Sigmoid colon (tissue), 4 donors: ENCODE measurements at regions not wholly inside any gene's neighbourhood (a gene's known extent, or its start where the extent isn't known, plus 50 kb on each side); places are given as distances from the start of the nearest gene placed in this dataset.

Experiments used
- EP300 ChIP-seq, 4 donors: sonication (generic); formaldehyde crosslinking; IDR thresholded peaks; one replicate each; pipeline ENCODE4 v1.6.1; 2017; ENCODE audit warnings: antibody characterized with exemption in 4 of 4
- POLR2A ChIP-seq, 2 donors: fragments of 450-650 bp; IDR thresholded peaks; one replicate each; pipeline ENCODE4 v1.6.1; 2016; ENCODE audit warnings: antibody characterized with exemption in 2 of 2, mild to moderate bottlenecking in 2 of 2, moderate library complexity in 2 of 2
- POLR2AphosphoS5 ChIP-seq, 4 donors: sonication (generic); formaldehyde crosslinking; IDR thresholded peaks; one replicate each; pipeline ENCODE4 v1.6.1; 2017; ENCODE audit warnings: antibody characterized with exemption in 4 of 4
- TF ChIP-seq, protein P1 (sequence below), 4 experiments: fragments of 450-650 bp in 3 of 4; fragments of 200-600 bp in 1 of 4; IDR thresholded peaks; one replicate each; pipeline ENCODE4 v1.5.1; 2016 to 2019; ENCODE audit warnings: antibody characterized with exemption in 4 of 4, mild to moderate bottlenecking in 3 of 4, moderate library complexity in 2 of 4

- TF ChIP-seq, protein P1, sequence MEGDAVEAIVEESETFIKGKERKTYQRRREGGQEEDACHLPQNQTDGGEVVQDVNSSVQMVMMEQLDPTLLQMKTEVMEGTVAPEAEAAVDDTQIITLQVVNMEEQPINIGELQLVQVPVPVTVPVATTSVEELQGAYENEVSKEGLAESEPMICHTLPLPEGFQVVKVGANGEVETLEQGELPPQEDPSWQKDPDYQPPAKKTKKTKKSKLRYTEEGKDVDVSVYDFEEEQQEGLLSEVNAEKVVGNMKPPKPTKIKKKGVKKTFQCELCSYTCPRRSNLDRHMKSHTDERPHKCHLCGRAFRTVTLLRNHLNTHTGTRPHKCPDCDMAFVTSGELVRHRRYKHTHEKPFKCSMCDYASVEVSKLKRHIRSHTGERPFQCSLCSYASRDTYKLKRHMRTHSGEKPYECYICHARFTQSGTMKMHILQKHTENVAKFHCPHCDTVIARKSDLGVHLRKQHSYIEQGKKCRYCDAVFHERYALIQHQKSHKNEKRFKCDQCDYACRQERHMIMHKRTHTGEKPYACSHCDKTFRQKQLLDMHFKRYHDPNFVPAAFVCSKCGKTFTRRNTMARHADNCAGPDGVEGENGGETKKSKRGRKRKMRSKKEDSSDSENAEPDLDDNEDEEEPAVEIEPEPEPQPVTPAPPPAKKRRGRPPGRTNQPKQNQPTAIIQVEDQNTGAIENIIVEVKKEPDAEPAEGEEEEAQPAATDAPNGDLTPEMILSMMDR (IDR thresholded peaks at IDR 0.05): no peak
- TF ChIP-seq POLR2A (IDR thresholded peaks at IDR 0.05) (no peak), POLR2AphosphoS5 (IDR thresholded peaks at IDR 0.05) (no peak), EP300 (IDR thresholded peaks at IDR 0.05) (no peak)
Observed at GRCh38 chr2:74779265-74779558, 54.7 kb upstream of the HK2 start.
